ENCODE measurements at regions not wholly inside any gene's neighbourhood (a gene's known extent, or its start where the extent isn't known, plus 50 kb on each side); places are given as distances from the start of the nearest gene placed in this dataset.

GRCh38 chr1:116321766-116322175 is 51.3 kb upstream of the ATP1A1 start:
- TF ChIP-seq POLR2A (IDR thresholded peaks at IDR 0.05) (no peak), POLR2AphosphoS5 (IDR thresholded peaks at IDR 0.05) (no peak)
- TF ChIP-seq, protein P1, sequence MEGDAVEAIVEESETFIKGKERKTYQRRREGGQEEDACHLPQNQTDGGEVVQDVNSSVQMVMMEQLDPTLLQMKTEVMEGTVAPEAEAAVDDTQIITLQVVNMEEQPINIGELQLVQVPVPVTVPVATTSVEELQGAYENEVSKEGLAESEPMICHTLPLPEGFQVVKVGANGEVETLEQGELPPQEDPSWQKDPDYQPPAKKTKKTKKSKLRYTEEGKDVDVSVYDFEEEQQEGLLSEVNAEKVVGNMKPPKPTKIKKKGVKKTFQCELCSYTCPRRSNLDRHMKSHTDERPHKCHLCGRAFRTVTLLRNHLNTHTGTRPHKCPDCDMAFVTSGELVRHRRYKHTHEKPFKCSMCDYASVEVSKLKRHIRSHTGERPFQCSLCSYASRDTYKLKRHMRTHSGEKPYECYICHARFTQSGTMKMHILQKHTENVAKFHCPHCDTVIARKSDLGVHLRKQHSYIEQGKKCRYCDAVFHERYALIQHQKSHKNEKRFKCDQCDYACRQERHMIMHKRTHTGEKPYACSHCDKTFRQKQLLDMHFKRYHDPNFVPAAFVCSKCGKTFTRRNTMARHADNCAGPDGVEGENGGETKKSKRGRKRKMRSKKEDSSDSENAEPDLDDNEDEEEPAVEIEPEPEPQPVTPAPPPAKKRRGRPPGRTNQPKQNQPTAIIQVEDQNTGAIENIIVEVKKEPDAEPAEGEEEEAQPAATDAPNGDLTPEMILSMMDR (IDR thresholded peaks at IDR 0.05) = no peak
- Histone ChIP-seq H3K9me3 (no peaks in the 10 kb centered on the region), H3K4me1 (peaks cover 0 to 5% of the 10 kb centered on the region in 2 donors), H3K36me3 (no peaks in the 10 kb centered on the region), H3K27me3 (no peaks in the 10 kb centered on the region), H3K4me3 (no peak overlapping the region), H3K27ac (no peak overlapping the region)
- intact Hi-C loops (cut with DNase I; ENCODE audit: low total_unique reads) = no loop called here
- DNase-seq (ENCODE audit: low spot score in 2 of 2) = no peak

- Histone ChIP-seq H3K4me1 (peaks cover 0 to 5% of the 10 kb centered on the region in 2 donors), H3K36me3 (no peaks in the 10 kb centered on the region), H3K27me3 (no peaks in the 10 kb centered on the region), H3K9me3 (no peaks in the 10 kb centered on the region), H3K27ac (no peak overlapping the region), H3K4me3 (no peak overlapping the region)
- no peak for DNase-seq (ENCODE audit: low spot score in 2 of 2)
- no peak for TF ChIP-seq POLR2AphosphoS5 (IDR thresholded peaks at IDR 0.05)
- TF ChIP-seq, protein P1 (IDR thresholded peaks at IDR 0.05) = no peak
- no peak for TF ChIP-seq POLR2A (IDR thresholded peaks at IDR 0.05)
- intact Hi-C loops (cut with DNase I; ENCODE audit: low total_unique reads) = no loop called here
These were observed 50.2 kb upstream of the ATP1A1 start for GRCh38 chr1:116322752-116323405.

Data from breast epithelium (tissue), 4 donors.